Ishikawa (cell line): ENCODE measurements at regions not wholly inside any gene's neighbourhood (a gene's known extent, or its start where the extent isn't known, plus 50 kb on each side); places are given as distances from the start of the nearest gene placed in this dataset.

ENCODE experiments used
- CEBPB ChIP-seq: IDR thresholded peaks from 2 replicates; pipeline ENCODE4 v1.6.1; 2012
- EP300 ChIP-seq: IDR thresholded peaks from 2 replicates; pipeline ENCODE4 v1.6.1; 2012; ENCODE audit warnings: borderline replicate concordance
- NFIC ChIP-seq: IDR thresholded peaks from 2 replicates; pipeline ENCODE4 v1.6.1; 2012
- TAF1 ChIP-seq: IDR thresholded peaks from 2 replicates; pipeline ENCODE4 v1.6.1; 2012; ENCODE audit warnings: low read depth, mild to moderate bottlenecking
- YY1 ChIP-seq: IDR thresholded peaks from 2 replicates; pipeline ENCODE4 v1.6.1; 2012; ENCODE audit warnings: low read depth
- ZBTB7A ChIP-seq: IDR thresholded peaks from 2 replicates; pipeline ENCODE4 v1.6.1; 2012; ENCODE audit warnings: low read depth
- TF ChIP-seq, protein P1 (sequence below): IDR thresholded peaks from 2 replicates; pipeline ENCODE4 v1.6.1; 2012; ENCODE audit warnings: low read depth, mild to moderate bottlenecking

DNA sequence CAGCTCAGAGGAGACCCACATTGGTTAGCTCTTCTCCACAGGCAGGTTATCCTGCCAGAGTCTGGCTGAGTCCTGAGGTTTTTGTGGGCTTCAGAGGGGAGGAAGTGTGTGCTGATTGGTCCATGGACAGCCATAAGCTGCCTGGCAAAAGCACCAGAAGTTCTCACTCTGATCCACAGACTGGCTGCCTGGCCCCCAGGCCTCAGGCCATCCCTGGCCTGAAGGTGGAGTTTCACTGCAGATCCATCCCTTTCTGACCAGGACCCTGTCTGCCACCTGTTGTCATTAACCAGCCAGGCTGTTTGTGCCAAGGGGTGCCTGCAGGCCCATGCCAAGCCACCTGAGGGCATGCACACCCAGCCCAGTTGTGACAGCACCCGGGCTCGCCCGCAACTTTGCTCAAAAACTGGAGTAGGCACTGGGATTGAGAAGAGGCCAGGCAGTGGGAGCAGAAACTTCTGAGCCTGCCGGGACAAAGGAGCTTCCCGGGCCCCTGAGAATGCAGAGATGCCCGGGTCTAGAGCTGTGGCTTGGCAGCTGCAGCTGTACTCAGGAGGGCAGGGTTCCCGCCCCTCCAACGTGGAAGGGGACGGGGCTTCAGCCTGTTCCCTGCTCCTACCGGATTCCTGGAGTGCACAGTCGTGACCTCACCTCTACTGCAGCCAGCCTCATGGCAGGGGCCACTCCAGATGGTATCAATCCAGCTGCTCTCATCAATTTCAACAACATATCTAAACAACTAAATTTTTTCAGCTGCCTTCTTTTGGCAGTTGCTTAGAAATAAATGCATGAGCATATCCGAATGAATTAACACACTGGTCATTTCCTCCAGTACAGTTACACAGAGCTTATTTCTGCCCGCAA, 1277.3 kb downstream of the SLC16A7 start:
- TF ChIP-seq YY1 (no peak), EP300 (no peak), ZBTB7A (no peak), CEBPB (no peak), TAF1 (no peak), NFIC (no peak)
- TF ChIP-seq, protein P1, sequence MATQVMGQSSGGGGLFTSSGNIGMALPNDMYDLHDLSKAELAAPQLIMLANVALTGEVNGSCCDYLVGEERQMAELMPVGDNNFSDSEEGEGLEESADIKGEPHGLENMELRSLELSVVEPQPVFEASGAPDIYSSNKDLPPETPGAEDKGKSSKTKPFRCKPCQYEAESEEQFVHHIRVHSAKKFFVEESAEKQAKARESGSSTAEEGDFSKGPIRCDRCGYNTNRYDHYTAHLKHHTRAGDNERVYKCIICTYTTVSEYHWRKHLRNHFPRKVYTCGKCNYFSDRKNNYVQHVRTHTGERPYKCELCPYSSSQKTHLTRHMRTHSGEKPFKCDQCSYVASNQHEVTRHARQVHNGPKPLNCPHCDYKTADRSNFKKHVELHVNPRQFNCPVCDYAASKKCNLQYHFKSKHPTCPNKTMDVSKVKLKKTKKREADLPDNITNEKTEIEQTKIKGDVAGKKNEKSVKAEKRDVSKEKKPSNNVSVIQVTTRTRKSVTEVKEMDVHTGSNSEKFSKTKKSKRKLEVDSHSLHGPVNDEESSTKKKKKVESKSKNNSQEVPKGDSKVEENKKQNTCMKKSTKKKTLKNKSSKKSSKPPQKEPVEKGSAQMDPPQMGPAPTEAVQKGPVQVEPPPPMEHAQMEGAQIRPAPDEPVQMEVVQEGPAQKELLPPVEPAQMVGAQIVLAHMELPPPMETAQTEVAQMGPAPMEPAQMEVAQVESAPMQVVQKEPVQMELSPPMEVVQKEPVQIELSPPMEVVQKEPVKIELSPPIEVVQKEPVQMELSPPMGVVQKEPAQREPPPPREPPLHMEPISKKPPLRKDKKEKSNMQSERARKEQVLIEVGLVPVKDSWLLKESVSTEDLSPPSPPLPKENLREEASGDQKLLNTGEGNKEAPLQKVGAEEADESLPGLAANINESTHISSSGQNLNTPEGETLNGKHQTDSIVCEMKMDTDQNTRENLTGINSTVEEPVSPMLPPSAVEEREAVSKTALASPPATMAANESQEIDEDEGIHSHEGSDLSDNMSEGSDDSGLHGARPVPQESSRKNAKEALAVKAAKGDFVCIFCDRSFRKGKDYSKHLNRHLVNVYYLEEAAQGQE = no peak
